Small intestine (tissue), 7 donors: ENCODE measurements at regions not wholly inside any gene's neighbourhood (a gene's known extent, or its start where the extent isn't known, plus 50 kb on each side); places are given as distances from the start of the nearest gene placed in this dataset.

Source experiments
- DNase-seq, 2 donors: peaks; one replicate each; pipeline versions ENCODE4 v3.0.0 to v3.0.0-alpha.2; 2013
- FAIRE-seq: peaks from 2 replicates; lab custom pipeline; 2012; peaks lifted over from hg19 to GRCh38; lab: Jason Lieb, UNC
- H3K27ac ChIP-seq, 3 donors: one replicate each; pipeline ENCODE4 v1.5.1; 2013; ENCODE audit warnings: low read length in 2 of 3, mild to moderate bottlenecking in 2 of 3, control low read depth in 1 of 3, inconsistent platforms in 1 of 3, low read depth in 1 of 3, moderate library complexity in 1 of 3
- H3K27me3 ChIP-seq, 3 donors: one replicate each; pipeline ENCODE4 v1.6.1; 2013; ENCODE audit warnings: low read length in 3 of 3, inconsistent platforms in 1 of 3; ENCODE audit not compliant: control insufficient read depth in 3 of 3, insufficient read depth in 3 of 3
- H3K36me3 ChIP-seq, 3 donors: one replicate each; pipeline ENCODE4 v1.6.1; 2013; ENCODE audit warnings: low read length in 3 of 3, inconsistent platforms in 1 of 3, low read depth in 1 of 3, mild to moderate bottlenecking in 1 of 3, moderate library complexity in 1 of 3; ENCODE audit not compliant: control insufficient read depth in 3 of 3, insufficient read depth in 2 of 3
- H3K4me1 ChIP-seq, 3 donors: one replicate each; pipeline ENCODE4 v1.6.1; 2013; ENCODE audit warnings: low read length in 2 of 3, inconsistent platforms in 1 of 3, low read depth in 1 of 3, mild to moderate bottlenecking in 1 of 3, moderate library complexity in 1 of 3; ENCODE audit not compliant: control insufficient read depth in 3 of 3, insufficient read depth in 2 of 3
- H3K4me3 ChIP-seq, 3 donors: one replicate each; pipeline ENCODE4 v1.5.1; 2013; ENCODE audit warnings: low read length in 3 of 3, control low read depth in 1 of 3, inconsistent platforms in 1 of 3, low read depth in 1 of 3, mild to moderate bottlenecking in 1 of 3, moderate library complexity in 1 of 3
- H3K9me3 ChIP-seq, 2 donors: one replicate each; pipeline ENCODE4 v1.6.1; 2013; ENCODE audit warnings: low read depth in 1 of 2, low read length in 1 of 2; ENCODE audit not compliant: control insufficient read depth in 2 of 2, insufficient read depth in 1 of 2
- WGBS, 3 donors: extraction: QIAGEN DNeasy Blood & Tissue Kit; methylation state at CpG; one replicate each; pipeline ENCODE4 v1.1.7; 2013; 5-methylcytosine and 5-hydroxymethylcytosine counted together
- donor health status: healthy with polysubstance abuse.
- donor health status: control.
- donor health status: control.
- donor health status: Bipolar disorder and iron deficiency.
- donor health status: healthy.

DNA sequence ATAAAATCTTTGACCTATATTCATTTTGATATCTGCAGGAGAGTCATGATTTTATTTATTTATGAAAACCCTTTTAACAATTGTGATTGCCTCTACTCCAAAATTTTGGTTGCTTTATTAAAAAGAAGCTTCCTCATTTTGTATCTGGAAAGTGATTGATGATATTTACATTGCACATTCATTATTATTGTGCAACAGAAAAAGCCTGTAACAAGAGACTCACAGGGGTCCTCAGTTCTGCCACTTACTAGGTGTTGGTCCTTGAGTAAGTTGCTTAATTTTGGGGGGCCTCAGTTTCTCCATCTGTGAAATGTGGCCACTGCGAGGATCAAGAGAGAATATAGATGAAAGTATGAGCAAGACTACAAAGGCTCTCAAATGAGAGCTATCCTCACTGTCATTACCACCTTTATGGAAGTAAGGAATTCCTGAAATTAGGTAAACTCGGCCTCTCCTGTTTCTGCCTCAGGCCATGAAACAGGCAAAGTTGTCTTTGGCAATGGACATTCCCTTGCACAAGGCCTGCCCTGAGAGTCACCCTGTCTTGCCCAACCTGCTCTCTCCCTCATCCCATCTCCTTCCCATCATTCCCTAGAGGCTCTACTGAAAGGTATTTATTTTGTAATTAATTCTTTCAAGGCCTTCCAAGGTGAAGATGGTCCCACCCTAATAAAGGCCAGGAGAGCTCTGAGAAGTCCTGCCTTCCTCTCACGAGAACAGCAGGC lies 66.1 kb upstream of the ABLIM1 start:
- Histone ChIP-seq H3K4me1 (peaks cover 0 to 2% (median 0%) of the 10 kb centered on the region in 3 donors), H3K27ac (no peak overlapping the region), H3K36me3 (no peaks in the 10 kb centered on the region), H3K4me3 (no peak overlapping the region), H3K27me3 (no peaks in the 10 kb centered on the region), H3K9me3 (no peaks in the 10 kb centered on the region)
- 87 to 97% (median 93%) methylated on average over 3 of the region's 3 CpGs for whole genome bisulfite sequencing, 3 donors
- DNase-seq (no peak), FAIRE-seq (no peak)

DNA sequence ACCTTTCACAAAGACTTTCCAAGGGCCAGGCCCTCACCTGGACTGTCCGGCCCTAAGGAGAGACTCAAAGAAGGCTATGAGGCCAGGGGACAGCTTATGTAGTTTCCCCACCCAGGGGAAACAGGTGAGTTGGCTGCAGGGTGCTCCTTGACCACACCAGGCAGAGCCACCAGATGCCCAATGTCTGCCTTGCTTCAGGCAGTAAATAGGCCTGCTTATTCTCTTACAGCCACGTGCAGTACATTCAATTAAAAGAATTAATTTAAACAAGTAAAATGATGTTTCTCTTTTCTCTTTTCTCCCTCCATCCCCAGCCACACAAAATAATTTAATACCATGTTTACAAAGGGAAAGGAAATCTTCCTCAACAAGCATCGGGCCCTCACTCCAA lies 66.6 kb upstream of the ABLIM1 start:
- FAIRE-seq, result no peak
- WGBS, 3 donors, result 86 to 96% (median 96%) methylated on average over 3 of the region's 3 CpGs

GRCh38 chr10:114726820-114727271 lies 68.8 kb upstream of the ABLIM1 start:
- WGBS, 3 donors, result 57 to 75% (median 68%) methylated on average over 3 of the region's 3 CpGs
- FAIRE-seq, result no peak

More for the DNA sequence above, 66.6 kb upstream of the ABLIM1 start:
- no peaks in the 10 kb centered on the region for H3K27me3 ChIP-seq
- DNase-seq, result no peak
- H3K36me3 ChIP-seq, result no peaks in the 10 kb centered on the region
- no peak overlapping the region for H3K4me3 ChIP-seq
- H3K27ac ChIP-seq, result no peak overlapping the region
- H3K4me1 ChIP-seq, result no peaks in the 10 kb centered on the region
- no peaks in the 10 kb centered on the region for H3K9me3 ChIP-seq

GRCh38 chr10:114728325-114728724 lies 70.2 kb upstream of the ABLIM1 start:
- WGBS, 3 donors, result 78 to 87% (median 86%) methylated on average over 4 of the region's 4 CpGs
- H3K4me3 ChIP-seq, result no peak overlapping the region
- no peak overlapping the region for H3K27ac ChIP-seq
- FAIRE-seq (no peak), DNase-seq (no peak)
- H3K4me1 ChIP-seq, result no peaks in the 10 kb centered on the region
- no peaks in the 10 kb centered on the region for H3K9me3 ChIP-seq
- no peaks in the 10 kb centered on the region for H3K27me3 ChIP-seq
- H3K36me3 ChIP-seq, result no peaks in the 10 kb centered on the region

More at GRCh38 chr10:114726820-114727271, 68.8 kb upstream of the ABLIM1 start:
- H3K36me3 ChIP-seq, result no peaks in the 10 kb centered on the region
- H3K27ac ChIP-seq, result no peak overlapping the region
- no peaks in the 10 kb centered on the region for H3K27me3 ChIP-seq
- no peak for DNase-seq
- no peaks in the 10 kb centered on the region for H3K4me1 ChIP-seq
- no peaks in the 10 kb centered on the region for H3K9me3 ChIP-seq
- no peak overlapping the region for H3K4me3 ChIP-seq

DNA sequence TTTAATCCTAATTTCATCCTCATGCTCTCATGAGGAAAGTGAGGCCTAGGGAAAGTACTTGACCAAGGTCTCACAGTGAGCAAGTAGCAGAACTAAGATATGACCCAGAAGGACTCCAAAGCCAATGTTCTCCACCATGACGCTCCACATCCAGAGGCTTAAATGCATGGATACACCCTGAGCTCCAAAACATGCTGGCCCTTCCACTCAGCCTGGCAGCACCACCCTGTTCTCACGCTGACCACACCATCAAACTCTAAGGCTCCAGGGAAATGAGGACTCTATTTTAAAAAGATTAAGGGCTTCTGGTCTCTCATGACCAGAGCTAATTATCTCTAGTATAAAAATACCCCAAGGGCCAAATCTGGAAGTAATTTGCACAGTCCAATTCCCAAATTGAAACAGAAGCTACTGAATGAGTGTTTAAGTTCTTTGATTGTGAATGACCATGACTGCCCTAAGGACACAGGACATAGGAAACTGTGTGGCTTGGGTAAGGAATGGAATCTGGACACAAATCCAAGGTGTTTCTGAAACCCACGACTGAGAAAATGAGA lies 71.1 kb upstream of the ABLIM1 start:
- H3K4me1 ChIP-seq, result no peaks in the 10 kb centered on the region
- DNase-seq, result no peak
- no peaks in the 10 kb centered on the region for H3K27me3 ChIP-seq
- no peaks in the 10 kb centered on the region for H3K9me3 ChIP-seq
- H3K27ac ChIP-seq, result no peak overlapping the region
- FAIRE-seq, result no peak
- no peaks in the 10 kb centered on the region for H3K36me3 ChIP-seq
- WGBS, 3 donors, result 86 to 92% (median 87%) methylated on average over 3 of the region's 3 CpGs
- H3K4me3 ChIP-seq, result no peak overlapping the region

GRCh38 chr10:114730291-114730690 lies 72.2 kb upstream of the ABLIM1 start:
- H3K36me3 ChIP-seq, result no peaks in the 10 kb centered on the region
- no peak overlapping the region for H3K27ac ChIP-seq
- DNase-seq, result no peak
- H3K27me3 ChIP-seq, result no peaks in the 10 kb centered on the region
- H3K9me3 ChIP-seq, result no peaks in the 10 kb centered on the region
- WGBS, 3 donors, result 91 to 93% (median 92%) methylated on average over 6 of the region's 6 CpGs
- no peaks in the 10 kb centered on the region for H3K4me1 ChIP-seq
- FAIRE-seq, result no peak
- no peak overlapping the region for H3K4me3 ChIP-seq

DNA sequence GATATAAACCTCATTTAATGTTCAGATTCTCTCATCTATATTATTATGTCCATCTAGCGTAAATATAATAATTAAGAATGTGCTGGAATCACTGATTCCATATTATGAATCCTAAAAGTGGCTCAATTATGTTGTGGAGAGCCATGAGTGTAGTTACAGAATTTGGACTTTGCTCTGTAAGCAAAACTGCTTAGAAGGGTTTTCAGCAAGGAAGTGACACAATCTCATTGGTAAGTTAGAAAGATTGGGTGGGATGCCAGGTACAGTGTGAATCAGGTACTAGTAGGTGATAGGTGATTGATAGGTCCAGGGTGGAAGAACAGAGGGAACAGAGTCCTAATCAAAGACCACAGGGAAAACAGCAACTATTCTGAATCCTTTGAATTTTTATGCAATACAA lies 74.9 kb upstream of the ABLIM1 start:
- DNase-seq, result peak; percentile 21 to 25
- 92 to 95% (median 94%) methylated on average over 1 of the region's 1 CpG for WGBS, 3 donors
- no peak overlapping the region for H3K27ac ChIP-seq
- FAIRE-seq, result no peak
- H3K9me3 ChIP-seq, result no peaks in the 10 kb centered on the region
- H3K27me3 ChIP-seq, result no peaks in the 10 kb centered on the region
- H3K4me3 ChIP-seq, result no peak overlapping the region
- H3K4me1 ChIP-seq, result no peaks in the 10 kb centered on the region
- no peaks in the 10 kb centered on the region for H3K36me3 ChIP-seq

DNA sequence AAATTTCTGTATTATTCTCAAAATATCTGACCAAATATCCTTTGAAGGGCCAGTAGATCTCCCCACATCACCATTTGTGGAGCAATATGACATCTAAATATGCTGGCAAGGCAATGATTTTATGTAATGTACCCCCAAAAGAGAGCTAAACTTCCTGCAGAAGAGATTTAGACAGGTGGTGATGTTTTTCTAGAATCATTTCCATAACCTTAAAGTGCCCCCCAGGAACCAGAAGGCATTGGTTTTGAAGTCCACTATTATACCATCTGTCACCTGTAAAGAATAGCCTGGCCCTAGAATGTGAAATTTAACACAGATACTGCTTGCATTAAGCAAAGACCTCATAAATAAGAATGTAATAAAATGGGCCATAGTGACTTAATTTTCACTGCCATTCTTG lies 77.9 kb upstream of the ABLIM1 start:
- H3K27me3 ChIP-seq, result no peaks in the 10 kb centered on the region
- no peak overlapping the region for H3K27ac ChIP-seq
- H3K4me1 ChIP-seq, result no peaks in the 10 kb centered on the region
- DNase-seq (no peak), FAIRE-seq (no peak)
- H3K9me3 ChIP-seq, result no peaks in the 10 kb centered on the region
- no peak overlapping the region for H3K4me3 ChIP-seq
- no peaks in the 10 kb centered on the region for H3K36me3 ChIP-seq
